Activated T-helper 1 cell treated with anti-CD3 and anti-CD28 coated beads, Interleukin-12 subunit alpha, Interleukin-12 subunit beta, Interleukin-2, Interleukin-4 antibody, amounts not matched to agents 30 ng/mL and 10 ng/mL and 1 ng/mL, durations not matched to agents 14 hours and 24 hours and 36 hours (primary cell): ENCODE measurements at regions not wholly inside any gene's neighbourhood (a gene's known extent, or its start where the extent isn't known, plus 50 kb on each side); places are given as distances from the start of the nearest gene placed in this dataset.

Experiments
- DNase-seq: peaks from one replicate; pipeline ENCODE4 v3.0.0; 2021; ENCODE audit warnings: low spot score
- H3K27ac Mint-ChIP-seq: one replicate; pipeline ENCODE4 v1.8.0; 2021; ENCODE audit warnings: mild to moderate bottlenecking, mixed read lengths
- H3K27me3 Mint-ChIP-seq: one replicate; pipeline ENCODE4 v1.8.0; 2022; ENCODE audit warnings: mild to moderate bottlenecking, moderate library complexity, mixed read lengths; ENCODE audit not compliant: insufficient read depth
- H3K36me3 Mint-ChIP-seq: one replicate; pipeline ENCODE4 v1.8.0; 2021; ENCODE audit warnings: low read depth, mixed read lengths
- H3K4me1 Mint-ChIP-seq: one replicate; pipeline ENCODE4 v1.8.0; 2021; ENCODE audit warnings: low read depth, mixed read lengths
- H3K4me3 Mint-ChIP-seq: one replicate; pipeline ENCODE4 v1.8.0; 2021; ENCODE audit warnings: mild to moderate bottlenecking, moderate library complexity, mixed read lengths
- H3K9me3 Mint-ChIP-seq: one replicate; pipeline ENCODE4 v1.8.0; 2021; ENCODE audit warnings: mixed read lengths
- intact Hi-C: fragments of 100-400 bp; cut with micrococcal nuclease; formaldehyde crosslinking; loops from one replicate; pipeline ENCODE4 v1.15.1; 2024

DNA sequence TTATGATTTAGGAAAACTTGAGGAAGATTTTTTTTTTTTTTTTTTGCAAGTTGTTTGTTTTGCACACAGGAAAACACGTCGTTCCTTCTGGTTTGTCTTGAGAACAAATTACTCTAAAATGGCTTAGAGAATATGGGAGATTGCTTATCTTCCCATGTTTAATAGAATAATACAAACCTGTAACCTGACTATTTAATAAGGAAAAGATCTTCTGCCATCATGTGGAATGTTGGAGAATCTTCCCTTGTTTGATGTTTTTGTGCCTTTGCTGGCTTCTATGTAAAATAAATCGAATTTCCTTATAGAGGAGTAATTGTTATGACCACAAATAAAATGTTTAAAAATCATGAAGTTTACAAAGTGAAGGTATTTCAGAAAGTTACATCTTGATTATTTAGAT lies 818.8 kb downstream of the GATA3 start:
- H3K27ac Mint-ChIP-seq: no peak overlapping the region
- H3K27me3 Mint-ChIP-seq: no peaks in the 10 kb centered on the region
- H3K36me3 Mint-ChIP-seq: no peaks in the 10 kb centered on the region
- no peaks in the 10 kb centered on the region for H3K4me1 Mint-ChIP-seq
- H3K4me3 Mint-ChIP-seq: no peak overlapping the region
- intact Hi-C loops: loop anchor here (10.0 kb wide), 1 partner anchor 999 kb away; no protein-coding TSS in a partner anchor
- no peaks in the 10 kb centered on the region for H3K9me3 Mint-ChIP-seq
- DNase-seq: no peak

DNA sequence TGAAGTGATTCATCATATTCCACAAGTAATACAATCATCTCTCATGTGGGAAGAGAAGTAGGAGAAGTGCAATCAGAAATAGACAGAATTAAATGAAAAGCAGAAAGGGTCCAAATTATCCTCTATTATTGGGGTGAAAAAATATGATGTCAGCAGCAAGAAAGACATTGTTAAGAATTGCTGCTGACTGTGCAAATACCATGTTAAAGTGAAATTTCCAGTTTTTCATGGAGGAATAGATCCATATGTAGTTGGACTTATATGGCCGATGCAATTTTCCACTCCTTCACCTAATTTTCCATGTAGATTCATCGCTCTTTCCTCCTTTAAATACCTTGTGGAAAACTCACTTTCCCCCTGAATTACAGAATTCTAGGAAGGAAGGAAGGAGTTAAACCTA lies 819.8 kb downstream of the GATA3 start:
- no peaks in the 10 kb centered on the region for H3K9me3 Mint-ChIP-seq
- intact Hi-C loops: loop anchor here (10.0 kb wide), 1 partner anchor 999 kb away; no protein-coding TSS in a partner anchor
- H3K36me3 Mint-ChIP-seq: no peaks in the 10 kb centered on the region
- no peak overlapping the region for H3K27ac Mint-ChIP-seq
- no peaks in the 10 kb centered on the region for H3K27me3 Mint-ChIP-seq
- no peaks in the 10 kb centered on the region for H3K4me1 Mint-ChIP-seq
- no peak for DNase-seq
- no peak overlapping the region for H3K4me3 Mint-ChIP-seq

DNA sequence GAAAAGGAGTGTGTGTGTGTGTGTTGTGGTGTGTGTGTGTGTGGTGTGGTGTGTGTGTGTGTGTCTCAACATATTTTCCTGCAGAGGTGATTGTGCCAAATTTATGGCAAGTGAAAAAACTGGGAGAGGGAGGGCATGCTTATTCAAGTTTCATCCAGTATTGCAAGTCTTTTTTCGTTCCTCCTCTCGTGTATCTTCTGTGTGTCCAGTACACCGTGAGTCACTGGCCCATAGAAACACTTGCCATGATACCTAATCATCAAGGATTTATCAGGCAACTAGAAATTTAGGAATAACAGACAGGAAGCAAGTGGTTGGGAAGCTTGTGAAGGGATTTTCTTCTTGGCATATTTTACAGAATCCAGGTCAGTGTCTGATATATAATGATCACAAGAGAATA lies 820.5 kb downstream of the GATA3 start:
- Mint-ChIP-seq H3K4me3 (no peak overlapping the region), H3K27ac (no peak overlapping the region), H3K9me3 (no peaks in the 10 kb centered on the region), H3K4me1 (no peaks in the 10 kb centered on the region), H3K27me3 (no peaks in the 10 kb centered on the region), H3K36me3 (no peaks in the 10 kb centered on the region)
- no peak for DNase-seq
- intact Hi-C loops: loop anchor here (10.0 kb wide), 1 partner anchor 1000 kb away; no protein-coding TSS in a partner anchor

DNA sequence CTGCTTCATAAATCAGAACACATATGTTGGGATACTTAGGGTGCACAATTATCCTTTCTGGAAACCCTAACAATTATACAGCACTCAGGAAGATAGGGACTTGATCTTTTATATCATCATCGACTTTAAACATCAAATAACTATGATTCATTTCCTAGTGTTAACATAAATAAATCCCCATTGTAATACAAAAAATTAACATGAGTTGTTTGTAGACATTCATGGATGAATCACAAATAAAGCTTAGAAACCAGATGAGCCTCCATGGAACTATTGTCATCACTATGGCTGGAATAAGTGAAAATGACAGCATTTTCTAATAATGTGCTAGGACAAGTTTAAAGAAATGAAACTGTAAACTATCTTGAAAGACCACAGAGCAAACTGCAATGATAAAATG lies 821.7 kb downstream of the GATA3 start:
- no peaks in the 10 kb centered on the region for H3K36me3 Mint-ChIP-seq

DNA sequence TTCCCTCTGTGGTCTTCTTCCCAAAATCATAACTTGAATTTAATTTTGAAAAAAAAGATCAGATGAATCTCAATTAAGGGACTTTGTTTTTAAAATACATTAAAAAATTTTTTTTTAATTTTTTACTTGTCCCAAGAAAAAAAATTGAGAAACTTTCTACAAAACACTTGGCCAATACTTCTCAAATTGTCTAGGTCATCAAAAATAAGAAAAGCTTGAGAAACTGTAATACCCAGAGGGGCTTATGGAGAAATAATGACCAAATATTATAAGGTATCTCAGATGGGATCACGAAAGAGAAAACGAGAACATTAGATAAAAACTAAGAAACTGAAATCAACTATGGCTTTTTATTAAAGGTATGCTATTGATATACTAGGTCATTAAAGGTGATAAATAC lies 835.0 kb downstream of the GATA3 start:
- no peaks in the 10 kb centered on the region for H3K9me3 Mint-ChIP-seq
- H3K27ac Mint-ChIP-seq: no peak overlapping the region
- H3K36me3 Mint-ChIP-seq: no peaks in the 10 kb centered on the region
- no peaks in the 10 kb centered on the region for H3K27me3 Mint-ChIP-seq
- H3K4me1 Mint-ChIP-seq: no peaks in the 10 kb centered on the region
- H3K4me3 Mint-ChIP-seq: no peak overlapping the region
- no peak for DNase-seq
- intact Hi-C loops: no loop called here

More for the DNA sequence above, 821.7 kb downstream of the GATA3 start:
- Mint-ChIP-seq H3K27ac (no peak overlapping the region), H3K4me3 (no peak overlapping the region), H3K9me3 (no peaks in the 10 kb centered on the region), H3K27me3 (no peaks in the 10 kb centered on the region), H3K4me1 (no peaks in the 10 kb centered on the region)
- intact Hi-C loops: loop anchor here (10.0 kb wide), 1 partner anchor 1001 kb away; no protein-coding TSS in a partner anchor
- no peak for DNase-seq

DNA sequence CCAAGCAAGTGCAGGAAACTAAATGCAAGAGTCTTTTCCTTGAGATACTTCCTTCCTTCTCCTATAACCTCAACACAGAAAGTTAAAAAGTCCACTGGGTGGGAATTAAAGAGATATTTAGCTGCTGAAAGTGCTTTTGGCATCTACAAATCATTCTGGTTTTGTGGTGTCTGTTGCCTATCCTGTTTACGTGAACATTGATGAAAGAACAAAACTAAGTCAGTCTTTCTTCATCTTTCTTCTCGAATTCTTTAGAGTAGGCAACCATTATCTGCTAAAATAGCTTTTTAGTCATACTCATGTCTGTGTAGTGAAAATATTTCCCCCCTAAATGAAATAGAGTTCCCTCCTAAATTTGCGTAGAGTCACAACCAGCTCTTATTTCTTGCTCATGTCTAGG lies 838.6 kb downstream of the GATA3 start:
- Mint-ChIP-seq H3K36me3 (no peaks in the 10 kb centered on the region), H3K4me3 (no peak overlapping the region), H3K27ac (no peak overlapping the region), H3K9me3 (no peaks in the 10 kb centered on the region), H3K27me3 (no peaks in the 10 kb centered on the region), H3K4me1 (no peaks in the 10 kb centered on the region)
- no peak for DNase-seq
- intact Hi-C loops: no loop called here

DNA sequence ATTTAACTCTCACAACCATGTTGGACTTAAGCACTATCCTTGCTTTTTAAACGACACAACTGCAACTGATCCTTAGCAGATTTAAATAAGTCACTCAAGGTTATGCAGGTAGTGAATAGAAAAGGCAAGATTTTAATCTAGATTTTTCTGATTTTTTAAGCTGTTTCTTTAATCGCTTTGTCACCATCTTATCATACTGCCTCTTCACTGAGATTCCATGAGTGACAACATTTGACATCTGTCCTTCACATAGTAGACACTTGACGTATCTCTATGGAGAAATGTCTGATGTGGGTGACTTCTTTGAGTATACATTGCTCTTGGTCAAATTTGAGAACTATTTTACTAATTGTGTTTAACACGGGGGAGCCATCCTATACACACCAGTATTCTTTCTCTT lies 839.7 kb downstream of the GATA3 start:
- Mint-ChIP-seq H3K4me1 (no peaks in the 10 kb centered on the region), H3K4me3 (no peak overlapping the region), H3K27ac (no peak overlapping the region), H3K36me3 (no peaks in the 10 kb centered on the region), H3K9me3 (no peaks in the 10 kb centered on the region), H3K27me3 (no peaks in the 10 kb centered on the region)
- intact Hi-C loops: no loop called here
- no peak for DNase-seq

DNA sequence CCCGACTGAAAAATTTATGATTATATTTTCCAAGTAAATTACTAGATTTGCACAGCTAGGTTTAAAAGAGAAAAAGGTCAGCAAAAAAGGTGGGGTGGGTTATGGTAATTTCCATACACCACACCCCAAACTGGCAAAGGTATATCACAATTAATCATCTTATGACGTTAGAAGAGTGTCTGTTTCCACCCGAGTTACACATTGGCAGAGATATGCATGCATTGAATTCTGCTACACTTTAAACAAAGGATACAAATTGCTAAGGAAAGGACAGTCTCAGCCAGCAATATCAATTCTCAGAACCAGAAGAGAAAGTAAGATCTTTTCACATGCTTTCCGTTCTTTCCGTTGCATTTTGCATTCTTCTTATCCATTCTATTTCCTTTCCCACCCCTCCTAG lies 843.3 kb downstream of the GATA3 start:
- Mint-ChIP-seq H3K4me1 (no peaks in the 10 kb centered on the region), H3K27me3 (no peaks in the 10 kb centered on the region), H3K4me3 (no peak overlapping the region), H3K9me3 (no peaks in the 10 kb centered on the region), H3K27ac (no peak overlapping the region), H3K36me3 (no peaks in the 10 kb centered on the region)
- no peak for DNase-seq
- intact Hi-C loops: no loop called here

DNA sequence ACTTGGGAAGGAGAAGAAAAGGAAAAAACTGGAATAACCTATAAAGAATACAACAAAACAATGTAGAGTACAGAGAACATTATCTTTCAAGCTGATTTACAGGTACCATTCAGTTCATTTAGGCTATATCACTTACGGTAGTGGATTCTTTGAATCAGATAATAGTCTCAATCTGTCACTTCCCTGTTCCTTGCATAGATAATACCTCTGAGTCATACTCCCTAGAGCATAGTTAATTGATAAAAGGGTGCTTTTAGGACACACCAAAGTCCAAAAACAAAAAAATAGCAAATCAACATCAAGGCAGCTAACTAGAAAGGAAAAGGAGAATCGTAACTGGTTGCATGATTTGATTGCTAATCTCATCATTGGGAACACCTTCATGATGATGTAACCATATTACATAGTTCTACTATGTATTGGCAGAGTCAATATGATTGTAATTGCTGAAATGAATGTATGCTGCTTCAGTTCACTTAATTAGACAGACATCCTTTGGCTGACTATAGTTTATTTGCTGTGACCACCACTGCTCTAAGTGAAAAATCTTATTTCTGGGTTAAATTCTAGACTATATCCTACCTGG lies 844.4 kb downstream of the GATA3 start:
- Mint-ChIP-seq H3K9me3 (no peaks in the 10 kb centered on the region), H3K36me3 (no peaks in the 10 kb centered on the region), H3K4me3 (no peak overlapping the region), H3K4me1 (no peaks in the 10 kb centered on the region), H3K27me3 (no peaks in the 10 kb centered on the region), H3K27ac (no peak overlapping the region)
- no peak for DNase-seq
- intact Hi-C loops: no loop called here

DNA sequence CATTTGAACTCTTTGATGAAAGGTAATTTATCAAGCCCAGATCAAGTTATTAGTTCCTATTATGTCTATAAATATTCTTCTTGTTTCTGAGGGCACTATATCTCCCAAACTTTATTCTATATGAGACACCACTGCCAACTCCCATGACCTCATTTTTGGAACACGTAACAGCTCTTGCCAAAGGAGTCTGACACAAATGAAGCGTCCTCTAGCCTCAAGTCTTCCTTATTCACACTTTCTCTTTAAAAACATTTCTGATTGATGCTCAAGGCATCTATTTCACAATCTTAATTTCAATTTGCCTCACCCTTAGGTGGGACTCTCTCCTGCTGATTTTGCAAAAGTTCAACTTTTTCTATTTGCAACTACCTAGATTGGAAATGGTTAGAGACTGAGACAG lies 848.4 kb downstream of the GATA3 start:
- Mint-ChIP-seq H3K4me1 (no peaks in the 10 kb centered on the region), H3K9me3 (no peaks in the 10 kb centered on the region), H3K27ac (no peak overlapping the region), H3K27me3 (no peaks in the 10 kb centered on the region), H3K4me3 (no peak overlapping the region), H3K36me3 (no peaks in the 10 kb centered on the region)
- intact Hi-C loops: no loop called here
- DNase-seq: no peak

DNA sequence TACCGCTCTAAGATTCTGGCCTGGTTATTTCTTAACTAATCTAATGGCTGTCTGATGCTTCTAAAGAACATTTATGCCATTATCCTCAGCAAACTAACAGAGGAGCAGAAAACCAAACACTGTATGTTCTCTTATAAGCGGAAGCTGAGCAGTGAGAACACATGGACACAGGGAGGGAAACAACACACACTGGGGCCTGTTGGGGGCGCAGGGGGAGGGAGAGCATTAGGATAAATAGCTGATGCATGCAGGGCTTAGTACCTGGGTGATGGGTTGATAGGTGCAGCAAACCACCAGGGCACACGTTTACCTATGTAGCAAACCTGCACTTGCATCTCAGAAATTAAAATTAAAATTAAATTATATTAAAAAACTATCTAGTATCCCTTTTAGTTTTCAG lies 853.5 kb downstream of the GATA3 start:
- Mint-ChIP-seq H3K9me3 (no peaks in the 10 kb centered on the region), H3K4me1 (no peaks in the 10 kb centered on the region), H3K4me3 (no peak overlapping the region), H3K27me3 (no peaks in the 10 kb centered on the region), H3K27ac (no peak overlapping the region), H3K36me3 (no peaks in the 10 kb centered on the region)
- intact Hi-C loops: no loop called here
- DNase-seq: no peak

DNA sequence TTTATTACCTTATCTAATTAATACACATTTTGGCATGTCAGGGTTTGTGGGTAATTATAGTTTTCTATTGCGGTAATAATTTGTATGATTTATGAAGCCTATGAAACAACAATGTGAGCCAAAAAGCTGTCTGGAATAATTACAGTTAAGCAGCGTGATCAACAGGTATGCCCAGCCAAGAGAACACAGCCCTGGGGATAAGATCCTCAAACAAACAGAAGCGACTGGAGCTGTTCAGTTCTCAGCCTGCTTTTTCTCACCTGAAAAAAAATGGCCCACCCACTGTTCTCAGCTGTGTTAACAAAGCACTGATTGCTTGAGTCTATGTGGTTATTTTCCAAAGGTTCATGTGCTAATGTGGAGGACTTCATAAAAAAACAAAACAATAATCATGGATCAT lies 855.8 kb downstream of the GATA3 start:
- no peak overlapping the region for H3K27ac Mint-ChIP-seq
- H3K36me3 Mint-ChIP-seq: no peaks in the 10 kb centered on the region
- H3K27me3 Mint-ChIP-seq: no peaks in the 10 kb centered on the region
- intact Hi-C loops: no loop called here
- no peak overlapping the region for H3K4me3 Mint-ChIP-seq
- no peak for DNase-seq
- H3K9me3 Mint-ChIP-seq: no peaks in the 10 kb centered on the region
- no peaks in the 10 kb centered on the region for H3K4me1 Mint-ChIP-seq

DNA sequence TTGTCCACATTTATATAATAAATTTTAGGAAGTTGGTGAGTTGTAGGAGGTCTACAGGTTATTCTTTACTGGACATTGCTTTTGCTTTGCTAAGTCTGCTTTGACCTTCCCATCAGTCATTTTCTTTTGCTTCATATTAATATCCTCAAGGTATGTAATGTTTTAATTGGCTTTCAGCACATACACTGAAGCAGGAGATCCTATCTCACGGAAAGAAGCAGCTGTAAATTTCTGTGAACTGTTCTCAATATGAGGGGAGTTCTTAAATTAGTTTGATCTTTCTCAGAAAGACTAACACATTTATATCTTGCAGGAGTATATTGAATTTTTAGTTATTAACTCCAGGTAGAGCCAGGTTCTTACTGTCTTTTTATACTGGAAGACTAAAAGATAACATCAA lies 856.5 kb downstream of the GATA3 start:
- no peak for DNase-seq
- H3K27ac Mint-ChIP-seq: no peak overlapping the region
- intact Hi-C loops: no loop called here
- no peaks in the 10 kb centered on the region for H3K27me3 Mint-ChIP-seq
- no peaks in the 10 kb centered on the region for H3K9me3 Mint-ChIP-seq
- H3K4me3 Mint-ChIP-seq: no peak overlapping the region
- H3K4me1 Mint-ChIP-seq: no peaks in the 10 kb centered on the region
- no peaks in the 10 kb centered on the region for H3K36me3 Mint-ChIP-seq

DNA sequence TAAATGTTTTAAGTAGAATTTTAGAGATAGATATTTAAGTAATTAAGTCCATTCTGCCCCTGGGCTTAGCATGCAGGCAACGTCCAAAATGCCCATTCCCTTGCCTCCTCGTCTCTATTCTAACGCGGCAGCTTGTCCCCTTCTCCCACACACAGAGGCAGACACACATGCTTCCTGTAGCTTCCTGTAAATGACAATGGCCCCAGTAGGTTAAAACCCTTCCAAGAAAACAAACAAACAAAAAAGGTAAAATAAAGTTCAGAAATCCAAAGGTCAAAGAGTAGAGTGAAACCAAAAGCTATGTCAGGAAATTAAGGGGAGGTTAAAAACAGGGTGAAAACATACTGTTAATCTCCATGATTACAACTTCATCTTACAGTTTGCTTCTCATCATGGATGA lies 857.6 kb downstream of the GATA3 start:
- Mint-ChIP-seq H3K36me3 (no peaks in the 10 kb centered on the region), H3K27me3 (peaks cover 2% of the 10 kb centered on the region), H3K4me1 (no peaks in the 10 kb centered on the region), H3K4me3 (no peak overlapping the region), H3K9me3 (no peaks in the 10 kb centered on the region), H3K27ac (no peak overlapping the region)
- intact Hi-C loops: no loop called here
- no peak for DNase-seq
